Liver (tissue), 8 donors: ENCODE measurements at regions not wholly inside any gene's neighbourhood (a gene's known extent, or its start where the extent isn't known, plus 50 kb on each side); places are given as distances from the start of the nearest gene placed in this dataset.

Experiments used
- DNase-seq: peaks from one replicate; pipeline ENCODE4 v3.0.0-alpha.2; 2017; ENCODE audit warnings: low spot score
- H3K27ac ChIP-seq, 2 donors: one replicate each; pipeline ENCODE4 v1.7.0; 2013; ENCODE audit warnings: inconsistent platforms in 2 of 2, low read length in 2 of 2, control low read depth in 1 of 2, low read depth in 1 of 2, mild to moderate bottlenecking in 1 of 2
- H3K27me3 ChIP-seq, 4 donors: one replicate each; pipeline versions ENCODE4 v1.6.1 to v1.7.0; 2013; ENCODE audit warnings: low read length in 3 of 4, inconsistent platforms in 1 of 4, mild to moderate bottlenecking in 1 of 4, moderate library complexity in 1 of 4; ENCODE audit not compliant: control insufficient read depth in 4 of 4, insufficient read depth in 4 of 4
- H3K36me3 ChIP-seq, 4 donors: one replicate each; pipeline versions ENCODE4 v1.6.1 to v1.7.0; 2013; ENCODE audit warnings: low read length in 3 of 4, mild to moderate bottlenecking in 3 of 4, low read depth in 1 of 4, moderate library complexity in 1 of 4; ENCODE audit not compliant: control insufficient read depth in 4 of 4, insufficient read depth in 3 of 4
- H3K4me1 ChIP-seq, 4 donors: one replicate each; pipeline versions ENCODE4 v1.6.1 to v1.7.0; 2013; ENCODE audit warnings: low read length in 3 of 4, mild to moderate bottlenecking in 3 of 4, moderate library complexity in 1 of 4; ENCODE audit not compliant: control insufficient read depth in 4 of 4, insufficient read depth in 4 of 4
- H3K4me3 ChIP-seq, 3 donors: one replicate each; pipeline versions ENCODE4 v1.6.1 to v1.7.0; 2013; ENCODE audit warnings: low read length in 3 of 3, control low read depth in 1 of 3, low read depth in 1 of 3, mild to moderate bottlenecking in 1 of 3
- H3K9ac ChIP-seq, 2 donors: one replicate each; pipeline ENCODE4 v1.7.0; 2013; ENCODE audit warnings: low read length in 2 of 2, mild to moderate bottlenecking in 2 of 2, moderate library complexity in 2 of 2, control low read depth in 1 of 2, low read depth in 1 of 2
- H3K9me3 ChIP-seq, 4 donors: one replicate each; pipeline versions ENCODE4 v1.6.1 to v1.7.0; 2013; ENCODE audit warnings: low read length in 3 of 4; ENCODE audit not compliant: control insufficient read depth in 4 of 4
- ATF3 ChIP-seq: IDR thresholded peaks from 2 replicates; pipeline ENCODE4 v1.6.1; 2016; ENCODE audit warnings: antibody characterized with exemption
- CTCF ChIP-seq: fragments of 150-350 bp; IDR thresholded peaks from 2 replicates; pipeline ENCODE4 v1.5.1; 2017; ENCODE audit warnings: improper control_type of control experiment, low read depth, low read length; ENCODE audit not compliant: missing input control
- EGR1 ChIP-seq, 2 donors: IDR thresholded peaks; 2 replicates each; pipeline ENCODE4 v1.6.1; 2016 to 2018; ENCODE audit warnings: antibody characterized with exemption in 2 of 2, low read depth in 2 of 2
- FOXA2 ChIP-seq: IDR thresholded peaks from 2 replicates; pipeline ENCODE4 v1.6.1; 2016; ENCODE audit warnings: antibody characterized with exemption
- HNF4G ChIP-seq: IDR thresholded peaks from 2 replicates; pipeline ENCODE4 v1.6.1; 2016; ENCODE audit warnings: antibody characterized with exemption
- MAX ChIP-seq: IDR thresholded peaks from 2 replicates; pipeline ENCODE4 v1.6.1; 2016; ENCODE audit warnings: antibody characterized with exemption
- NR2F2 ChIP-seq: IDR thresholded peaks from 2 replicates; pipeline ENCODE4 v1.6.1; 2016; ENCODE audit warnings: antibody characterized with exemption
- RAD21 ChIP-seq, 2 donors: IDR thresholded peaks; 2 replicates each; pipeline ENCODE4 v1.6.1; 2016; ENCODE audit warnings: antibody characterized with exemption in 2 of 2, mild to moderate bottlenecking in 2 of 2
- REST ChIP-seq: IDR thresholded peaks from 2 replicates; pipeline ENCODE4 v1.6.1; 2016; ENCODE audit warnings: antibody characterized with exemption, mild to moderate bottlenecking
- RXRA ChIP-seq, 2 donors: IDR thresholded peaks; 2 replicates each; pipeline ENCODE4 v1.6.1; 2017 to 2018; ENCODE audit warnings: antibody characterized with exemption in 2 of 2, mild to moderate bottlenecking in 1 of 2
- SP1 ChIP-seq: IDR thresholded peaks from 2 replicates; pipeline ENCODE4 v1.6.1; 2018; ENCODE audit warnings: antibody characterized with exemption, mild to moderate bottlenecking
- TAF1 ChIP-seq: conservative IDR thresholded peaks from 2 replicates; pipeline ENCODE4 v1.6.1; 2016; ENCODE audit warnings: antibody characterized with exemption, mild to moderate bottlenecking
- YY1 ChIP-seq: IDR thresholded peaks from 2 replicates; pipeline ENCODE4 v1.6.1; 2016; ENCODE audit warnings: antibody characterized with exemption, mild to moderate bottlenecking
- ZBTB33 ChIP-seq: IDR thresholded peaks from 2 replicates; pipeline ENCODE4 v1.6.1; 2016; ENCODE audit warnings: antibody characterized with exemption
- WGBS: extraction: QIAGEN DNeasy Blood & Tissue Kit; methylation state at CpG from one replicate; pipeline ENCODE4 v1.1.7; 2013; 5-methylcytosine and 5-hydroxymethylcytosine counted together
- donor health status: healthy.
- donor health status: healthy.
- donor health status: healthy.
- donor health status: healthy.
- donor health status: healthy.

GRCh38 chr6:3560211-3560610 lies 103.4 kb upstream of the SLC22A23 start (continued):
- TF ChIP-seq REST: no peak
- TF ChIP-seq RXRA (IDR thresholded peaks at IDR 0.05): no peak

- Histone ChIP-seq H3K27ac (no peak overlapping the region), H3K36me3 (no peaks in the 10 kb centered on the region), H3K9ac (no peak overlapping the region), H3K4me1 (no peaks in the 10 kb centered on the region), H3K4me3 (no peak overlapping the region), H3K27me3 (no peaks in the 10 kb centered on the region), H3K9me3 (no peaks in the 10 kb centered on the region)
- no peak for TF ChIP-seq MAX
- TF ChIP-seq FOXA2: no peak
- no peak for TF ChIP-seq CTCF
- no peak for TF ChIP-seq NR2F2
- no peak for TF ChIP-seq EGR1 (IDR thresholded peaks at IDR 0.05; ENCODE audit: low read depth in 2 of 2)
- no peak for TF ChIP-seq YY1
- no peak for TF ChIP-seq RAD21 (IDR thresholded peaks at IDR 0.05)
- no peak for TF ChIP-seq RXRA (IDR thresholded peaks at IDR 0.05)
- WGBS: 55% methylated on average over 3 of the region's 3 CpGs
- DNase-seq: no peak
These were observed 102.7 kb upstream of the SLC22A23 start for GRCh38 chr6:3559561-3559960.

GRCh38 chr6:3557336-3557735 lies 100.5 kb upstream of the SLC22A23 start:
- H3K4me1 ChIP-seq: no peaks in the 10 kb centered on the region

More at GRCh38 chr6:3557336-3557735, 100.5 kb upstream of the SLC22A23 start:
- H3K4me3 ChIP-seq: no peak overlapping the region
- no peak overlapping the region for H3K27ac ChIP-seq
- no peaks in the 10 kb centered on the region for H3K27me3 ChIP-seq
- no peak for TF ChIP-seq NR2F2
- no peak for TF ChIP-seq ATF3
- TF ChIP-seq CTCF: no peak
- TF ChIP-seq SP1: no peak
- no peak for TF ChIP-seq TAF1
- TF ChIP-seq HNF4G: no peak
- TF ChIP-seq ZBTB33: no peak
- no peak for TF ChIP-seq FOXA2
- no peak for TF ChIP-seq YY1
- TF ChIP-seq MAX: no peak
- no peak for TF ChIP-seq REST
- WGBS: 74% methylated on average over 3 of the region's 3 CpGs
- no peak for DNase-seq
- no peak overlapping the region for H3K9ac ChIP-seq
- no peaks in the 10 kb centered on the region for H3K9me3 ChIP-seq
- no peaks in the 10 kb centered on the region for H3K36me3 ChIP-seq
